Activated CD4-positive, alpha-beta T cell treated with anti-CD3 and anti-CD28 coated beads for 36 hours (primary cell): ENCODE measurements at regions not wholly inside any gene's neighbourhood (a gene's known extent, or its start where the extent isn't known, plus 50 kb on each side); places are given as distances from the start of the nearest gene placed in this dataset.

Source experiments
- ATAC-seq: fragments of 200-7000 bp; cut with Tn5 transposase; one replicate; pipeline ENCODE4 v1.10.0; 2021; ENCODE audit warnings: mild to moderate bottlenecking, moderate library complexity
- CTCF ChIA-PET: fragments of 350-600 bp; sonication (Branson Sonifier 250); formaldehyde crosslinking; loops from one replicate; lab custom pipeline; 2021; ENCODE audit warnings: antibody characterized with exemption; lab: Charles Lee
- POLR2A ChIA-PET: fragments of 350-600 bp; sonication (Branson Sonifier 250); formaldehyde crosslinking; loops from one replicate; lab custom pipeline; 2021; ENCODE audit warnings: antibody characterized with exemption, inconsistent platforms; lab: Charles Lee
- DNase-seq: peaks from one replicate; pipeline ENCODE4 v3.0.0-alpha.2; 2020
- H3K27ac Mint-ChIP-seq: one replicate; pipeline ENCODE4 v1.8.0; 2021; ENCODE audit warnings: mixed read lengths
- H3K27me3 Mint-ChIP-seq: one replicate; pipeline ENCODE4 v1.8.0; 2021; ENCODE audit warnings: mixed read lengths
- H3K36me3 Mint-ChIP-seq: one replicate; pipeline ENCODE4 v1.8.0; 2021; ENCODE audit warnings: low read depth, mixed read lengths
- H3K4me1 Mint-ChIP-seq: one replicate; pipeline ENCODE4 v1.8.0; 2021; ENCODE audit warnings: mixed read lengths
- H3K4me3 Mint-ChIP-seq: one replicate; pipeline ENCODE4 v1.8.0; 2021; ENCODE audit warnings: mild to moderate bottlenecking, moderate library complexity, mixed read lengths
- H3K9me3 Mint-ChIP-seq: one replicate; pipeline ENCODE4 v1.8.0; 2021; ENCODE audit warnings: low read depth, mixed read lengths
- intact Hi-C, 2 experiments: fragments of 100-400 bp; cut with DNase I in 1 of 2; cut with micrococcal nuclease in 1 of 2; formaldehyde crosslinking; loops; one replicate each; pipeline versions ENCODE4 v1.14.2 to v1.15.1; 2022 to 2024; cut with DNase I, micrococcal nuclease

DNA sequence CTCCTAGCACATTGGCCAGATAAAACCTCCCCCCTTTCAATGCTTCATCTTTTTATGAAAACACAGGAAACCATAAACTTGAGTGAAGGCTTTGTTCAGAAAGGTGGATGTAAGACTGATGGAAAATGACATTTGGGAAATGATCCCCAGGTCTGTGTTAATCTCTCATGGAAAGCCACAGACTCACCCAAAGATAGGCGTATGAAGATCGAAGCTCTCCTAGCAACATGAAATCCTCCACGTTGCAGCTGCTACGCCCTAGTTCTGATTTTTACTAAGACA lies 63.4 kb upstream of the PTGR2 start:
- H3K9me3 Mint-ChIP-seq = no peaks in the 10 kb centered on the region
- peaks cover 6% of the 10 kb centered on the region for H3K36me3 Mint-ChIP-seq
- POLR2A ChIA-PET = interaction anchor here (0.7 to 4.9 kb wide), 8 partner anchors 17 to 59 kb away, joined by 3 to 43 read pairs (median 4); a partner anchor contains a TSS
- peak overlapping the region; percentile 95 for H3K27ac Mint-ChIP-seq
- CTCF ChIA-PET = interaction anchor here (0.7 to 6.4 kb wide), 14 partner anchors 10 to 76 kb away, joined by 3 to 68 read pairs (median 5); a partner anchor contains a TSS
- H3K4me1 Mint-ChIP-seq = peaks cover 45% of the 10 kb centered on the region
- no peaks in the 10 kb centered on the region for H3K27me3 Mint-ChIP-seq
- ATAC-seq = no peak
- DNase-seq = no peak
- peak overlapping the region; percentile 94 for H3K4me3 Mint-ChIP-seq
- intact Hi-C loops = loop anchor here in 1 of 2 experiments (2.0 to 5.0 kb wide), 2 partner anchors 36 to 37 kb away; no protein-coding TSS in a partner anchor

- peak; percentile 76 for DNase-seq
- no peaks in the 10 kb centered on the region for H3K9me3 Mint-ChIP-seq
- ChIA-PET POLR2A (interaction anchor here (0.7 to 4.9 kb wide), 8 partner anchors 16 to 59 kb away, joined by 3 to 43 read pairs (median 3); a partner anchor contains a TSS), CTCF (interaction anchor here (0.7 to 6.4 kb wide), 15 partner anchors 10 to 75 kb away, joined by 3 to 68 read pairs (median 5); a partner anchor contains a TSS)
- peak overlapping the region; percentile 95 for H3K27ac Mint-ChIP-seq
- H3K4me1 Mint-ChIP-seq = peaks cover 50% of the 10 kb centered on the region
- no peaks in the 10 kb centered on the region for H3K27me3 Mint-ChIP-seq
- peak; percentile 60 for ATAC-seq
- H3K4me3 Mint-ChIP-seq = peak overlapping the region; percentile 94
- intact Hi-C loops = loop anchor here (1.0 to 5.0 kb wide), 8 partner anchors 16 to 729 kb away; partner anchors contain the start of genes RBM25 (in 1 of the 2) and ZNF410 (in 1 of the 2)
- peaks cover 6% of the 10 kb centered on the region for H3K36me3 Mint-ChIP-seq
These were observed 63.9 kb upstream of the PTGR2 start for GRCh38 chr14:73787486-73788316.

DNA sequence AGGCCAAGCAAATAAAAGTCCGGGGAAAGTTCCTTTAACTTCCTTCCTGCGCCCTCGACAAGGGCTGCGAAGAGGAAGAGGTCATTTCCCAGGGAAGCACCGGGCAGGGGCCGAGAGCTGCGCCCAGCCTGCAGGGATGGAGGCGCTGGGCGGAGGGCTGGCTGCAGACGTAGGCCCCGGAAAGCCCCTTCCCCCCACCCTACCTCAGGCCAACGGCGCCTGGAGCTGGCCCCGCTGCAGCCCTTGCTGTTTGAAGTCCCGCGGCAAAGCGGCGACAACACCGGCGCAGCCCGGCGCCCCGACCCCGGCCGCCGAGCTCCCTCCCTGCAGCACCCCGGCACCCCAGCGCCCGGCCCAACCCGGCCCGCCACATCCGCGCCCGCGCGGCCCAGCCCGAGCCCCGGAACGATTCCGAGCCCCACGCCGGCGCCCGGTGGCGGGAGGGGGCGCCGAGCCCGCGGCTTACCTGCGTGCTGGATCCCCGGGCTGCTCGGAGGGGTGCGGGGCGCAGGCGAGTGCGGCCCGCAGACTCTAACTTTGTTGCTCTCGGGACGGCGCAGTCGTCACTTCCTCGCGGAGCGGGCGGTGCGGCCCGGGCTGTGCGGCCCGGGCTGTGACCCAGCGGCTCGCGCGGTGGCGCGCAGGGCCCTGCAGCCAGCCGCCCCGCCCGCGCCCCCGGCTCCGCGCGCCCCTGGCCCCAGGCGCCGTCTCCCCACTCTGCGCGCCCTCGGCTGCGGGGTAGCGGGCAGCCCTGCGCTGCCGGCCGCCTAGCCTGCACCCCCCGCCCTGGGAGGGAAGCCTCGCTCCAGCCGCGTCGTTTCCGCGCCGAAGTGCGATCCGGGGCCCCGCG lies 64.8 kb upstream of the PTGR2 start:
- ATAC-seq (peak; percentile 60), DNase-seq (peak; percentile 77)
- CTCF ChIA-PET = interaction anchor here (0.6 to 6.4 kb wide), 12 partner anchors 14 to 75 kb away, joined by 3 to 68 read pairs (median 5); a partner anchor contains a TSS
- peak overlapping the region; percentile 94 for H3K4me3 Mint-ChIP-seq
- H3K27me3 Mint-ChIP-seq = no peaks in the 10 kb centered on the region
- intact Hi-C loops = loop anchor here (1.0 to 5.0 kb wide), 8 partner anchors 16 to 729 kb away; partner anchors contain the start of genes RBM25 (in 1 of the 2) and ZNF410 (in 1 of the 2)
- H3K36me3 Mint-ChIP-seq = peaks cover 8% of the 10 kb centered on the region
- POLR2A ChIA-PET = interaction anchor here (0.6 to 4.9 kb wide), 8 partner anchors 9 to 33 kb away, joined by 3 to 43 read pairs (median 4); a partner anchor contains a TSS
- peak overlapping the region; percentile 95 for H3K27ac Mint-ChIP-seq
- H3K9me3 Mint-ChIP-seq = no peaks in the 10 kb centered on the region
- peaks cover 54% of the 10 kb centered on the region for H3K4me1 Mint-ChIP-seq

- peak overlapping the region; percentile 93 for H3K27ac Mint-ChIP-seq
- intact Hi-C loops = loop anchor here (2.0 to 5.0 kb wide), 3 partner anchors 15 to 39 kb away; no protein-coding TSS in a partner anchor
- H3K4me3 Mint-ChIP-seq = peak overlapping the region; percentile 94
- H3K36me3 Mint-ChIP-seq = peaks cover 8% of the 10 kb centered on the region
- peaks cover 56% of the 10 kb centered on the region for H3K4me1 Mint-ChIP-seq
- H3K27me3 Mint-ChIP-seq = no peaks in the 10 kb centered on the region
- ChIA-PET CTCF (interaction anchor here (0.8 to 6.4 kb wide), 12 partner anchors 9 to 58 kb away, joined by 3 to 68 read pairs (median 4); a partner anchor contains a TSS), POLR2A (interaction anchor here (0.7 to 4.9 kb wide), 8 partner anchors 9 to 45 kb away, joined by 3 to 43 read pairs (median 5); a partner anchor contains a TSS)
- no peaks in the 10 kb centered on the region for H3K9me3 Mint-ChIP-seq
- peak; percentile 81 for DNase-seq
- ATAC-seq = peak; percentile 67
These were observed 65.6 kb upstream of the PTGR2 start for GRCh38 chr14:73785834-73786635.

DNA sequence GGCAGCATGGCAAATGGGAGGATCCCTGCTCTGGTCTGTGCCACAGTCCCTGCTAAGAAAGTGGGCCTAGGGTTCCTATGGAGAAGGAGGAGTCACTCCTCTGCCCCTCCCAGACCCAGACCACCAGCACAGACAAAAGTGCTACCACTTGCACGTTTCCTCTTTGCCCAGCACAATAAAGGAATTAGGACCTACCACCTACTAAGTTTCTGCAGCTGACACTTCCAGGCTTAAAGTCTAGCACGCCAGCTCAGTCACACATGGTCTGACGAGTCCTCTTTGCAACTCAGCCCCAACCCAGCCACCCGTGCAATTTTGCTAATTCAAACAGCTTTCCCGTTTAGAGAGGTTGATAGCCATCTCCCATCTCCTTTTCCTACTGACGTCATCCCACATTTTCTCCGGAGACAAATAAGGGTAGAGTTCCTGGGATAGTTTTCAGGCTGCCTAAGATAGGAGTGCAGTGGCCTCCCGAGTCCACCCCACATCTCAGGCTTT lies 66.2 kb upstream of the PTGR2 start:
- H3K4me1 Mint-ChIP-seq = peaks cover 62% of the 10 kb centered on the region
- no peaks in the 10 kb centered on the region for H3K27me3 Mint-ChIP-seq
- H3K36me3 Mint-ChIP-seq = peaks cover 10% of the 10 kb centered on the region
- peak; percentile 55 for DNase-seq
- H3K4me3 Mint-ChIP-seq = peak overlapping the region; percentile 94
- ChIA-PET POLR2A (interaction anchor here (0.6 to 4.9 kb wide), 10 partner anchors 8 to 61 kb away, joined by 3 to 43 read pairs (median 4); a partner anchor contains a TSS), CTCF (interaction anchor here (0.6 to 6.4 kb wide), 15 partner anchors 8 to 215 kb away, joined by 3 to 68 read pairs (median 4); a partner anchor contains a TSS)
- no peak for ATAC-seq
- intact Hi-C loops = loop anchor here in 1 of 2 experiments (2.0 to 5.0 kb wide), 2 partner anchors 15 to 33 kb away; no protein-coding TSS in a partner anchor
- no peaks in the 10 kb centered on the region for H3K9me3 Mint-ChIP-seq
- peak overlapping the region; percentile 93 for H3K27ac Mint-ChIP-seq

DNA sequence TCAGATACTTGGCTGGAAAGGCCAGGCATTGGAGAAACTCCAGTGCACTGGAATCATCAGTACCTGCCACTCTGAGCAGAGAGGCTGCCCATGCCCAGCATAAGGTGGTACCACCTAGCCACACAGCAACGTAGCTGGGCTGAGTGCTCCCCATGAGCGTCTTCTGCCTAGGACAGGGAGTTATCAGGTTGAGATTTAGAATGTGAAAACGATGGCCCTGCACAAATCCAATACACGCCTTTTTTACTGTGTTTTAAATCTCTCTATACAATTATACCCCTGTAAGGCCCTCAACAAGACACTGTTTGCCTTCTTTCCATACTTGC lies 66.7 kb upstream of the PTGR2 start:
- H3K9me3 Mint-ChIP-seq = no peaks in the 10 kb centered on the region
- DNase-seq (no peak), ATAC-seq (no peak)
- no peaks in the 10 kb centered on the region for H3K27me3 Mint-ChIP-seq
- H3K4me1 Mint-ChIP-seq = peaks cover 65% of the 10 kb centered on the region
- POLR2A ChIA-PET = interaction anchor here (0.6 to 4.9 kb wide), 7 partner anchors 10 to 61 kb away, joined by 3 to 43 read pairs (median 5); a partner anchor contains a TSS
- peak overlapping the region; percentile 94 for H3K4me3 Mint-ChIP-seq
- peaks cover 14% of the 10 kb centered on the region for H3K36me3 Mint-ChIP-seq
- intact Hi-C loops = loop anchor here in 1 of 2 experiments (2.0 to 5.0 kb wide), 2 partner anchors 14 to 33 kb away; no protein-coding TSS in a partner anchor
- CTCF ChIA-PET = interaction anchor here (0.6 to 6.4 kb wide), 12 partner anchors 8 to 215 kb away, joined by 3 to 68 read pairs (median 4); a partner anchor contains a TSS
- peak overlapping the region; percentile 93 for H3K27ac Mint-ChIP-seq

DNA sequence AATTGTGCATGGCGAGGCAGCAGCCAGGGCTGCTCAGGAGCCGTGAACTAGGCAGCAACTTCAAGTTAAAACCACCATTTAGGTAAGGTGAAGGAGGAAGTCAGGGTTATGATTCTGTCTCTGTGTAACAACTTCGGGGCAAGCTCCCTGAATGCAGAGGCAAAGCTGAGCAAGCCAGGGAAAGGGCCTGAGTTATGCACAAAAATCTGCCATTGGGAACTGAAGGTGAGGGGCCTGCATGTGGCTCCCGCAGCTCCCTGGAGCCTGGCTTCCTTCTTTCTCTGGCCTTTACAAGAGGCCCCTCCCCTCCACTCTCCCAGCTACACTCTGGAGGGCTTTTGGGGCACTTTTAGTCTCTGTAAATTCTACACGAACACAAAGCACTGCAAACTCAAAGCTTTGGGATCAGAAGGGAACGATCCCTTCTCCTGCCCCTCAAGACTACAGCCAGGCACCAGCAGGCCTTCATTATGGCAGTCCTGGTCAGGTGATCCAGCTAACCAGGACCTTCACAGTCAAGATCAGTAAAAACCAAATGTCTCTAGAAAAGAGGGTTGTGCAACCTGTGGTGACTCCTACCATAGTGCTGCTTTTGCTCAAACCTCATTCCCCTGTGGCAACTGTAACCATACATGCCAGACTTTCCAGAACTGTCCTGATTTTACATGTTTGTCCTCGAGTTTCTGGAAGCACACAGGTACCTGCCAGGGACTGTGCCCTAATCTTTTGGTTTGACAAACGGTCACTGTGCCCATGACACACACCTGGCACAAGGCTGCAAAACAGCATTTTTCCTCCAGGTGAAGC lies 67.2 kb upstream of the PTGR2 start:
- CTCF ChIA-PET = interaction anchor here (0.9 to 6.4 kb wide), 10 partner anchors 9 to 57 kb away, joined by 3 to 68 read pairs (median 4); a partner anchor contains a TSS
- intact Hi-C loops = loop anchor here in 1 of 2 experiments (2.0 kb wide), 1 partner anchor 14 kb away; no protein-coding TSS in a partner anchor
- peak overlapping the region; percentile 85 for H3K27ac Mint-ChIP-seq
- peaks cover 62% of the 10 kb centered on the region for H3K4me1 Mint-ChIP-seq
- DNase-seq (peak; percentile 32), ATAC-seq (peak; percentile 18)
- H3K4me3 Mint-ChIP-seq = peak overlapping the region; percentile 94
- no peaks in the 10 kb centered on the region for H3K27me3 Mint-ChIP-seq
- no peaks in the 10 kb centered on the region for H3K9me3 Mint-ChIP-seq
- POLR2A ChIA-PET = interaction anchor here (0.6 to 4.9 kb wide), 5 partner anchors 9 to 31 kb away, joined by 4 to 43 read pairs (median 10); a partner anchor contains a TSS
- H3K36me3 Mint-ChIP-seq = peaks cover 14% of the 10 kb centered on the region

GRCh38 chr14:73783107-73783727 lies 68.4 kb upstream of the PTGR2 start:
- no peak for DNase-seq
- ChIA-PET CTCF (interaction anchor here (0.9 to 6.4 kb wide), 6 partner anchors 11 to 42 kb away, joined by 3 to 68 read pairs (median 5); a partner anchor contains a TSS), POLR2A (no interaction called here)
- intact Hi-C loops = no loop called here
- Mint-ChIP-seq H3K27ac (peak overlapping the region; percentile 90), H3K4me1 (peaks cover 58% of the 10 kb centered on the region), H3K27me3 (no peaks in the 10 kb centered on the region), H3K9me3 (no peaks in the 10 kb centered on the region), H3K36me3 (peaks cover 14% of the 10 kb centered on the region), H3K4me3 (no peak overlapping the region)
- ATAC-seq = no peak

- Mint-ChIP-seq H3K36me3 (peaks cover 14% of the 10 kb centered on the region), H3K27me3 (no peaks in the 10 kb centered on the region), H3K4me1 (peaks cover 57% of the 10 kb centered on the region), H3K4me3 (no peak overlapping the region), H3K9me3 (no peaks in the 10 kb centered on the region), H3K27ac (peak overlapping the region; percentile 90)
- CTCF ChIA-PET = interaction anchor here (2.2 kb wide), 1 partner anchor 10 kb away, joined by 6 read pairs; no protein-coding TSS in a partner anchor
- intact Hi-C loops = no loop called here
- POLR2A ChIA-PET = no interaction called here
- ATAC-seq (no peak), DNase-seq (no peak)
These were observed 68.4 kb upstream of the PNMA1 start for GRCh38 chr14:73782623-73783022.
